ENCODE measurements at regions not wholly inside any gene's neighbourhood (a gene's known extent, or its start where the extent isn't known, plus 50 kb on each side); places are given as distances from the start of the nearest gene placed in this dataset.
A peak's percentile ranks its signal among the peaks of the same experiment; 100 is the strongest.

DNA sequence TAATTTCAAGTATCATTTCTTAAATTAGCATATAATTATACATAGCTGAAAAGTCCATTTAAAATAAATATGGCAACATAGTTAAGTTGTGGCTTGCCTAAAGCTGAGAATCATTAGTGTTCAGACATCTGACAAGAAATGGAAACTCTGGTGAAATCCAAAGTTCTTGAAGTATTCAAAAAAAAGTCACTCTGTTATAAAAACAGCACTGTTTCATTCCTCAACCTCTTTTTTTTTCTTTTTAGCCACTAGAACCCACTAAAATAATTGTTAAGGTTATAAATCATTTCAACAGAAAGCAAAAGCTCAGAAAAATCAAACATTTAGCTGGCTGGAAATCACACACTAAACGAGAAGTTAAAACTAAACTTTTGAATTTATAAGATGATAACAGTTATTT lies 476.7 kb downstream of the LTN1 start:
- ATAC-seq (no peak), DNase-seq (ENCODE audit: low spot score) (no peak)
- peaks cover 11% of the 10 kb centered on the region for H3K4me1 Mint-ChIP-seq
- POLR2A ChIA-PET, result no interaction called here
- H3K4me3 Mint-ChIP-seq, result no peak overlapping the region
- H3K36me3 Mint-ChIP-seq, result no peaks in the 10 kb centered on the region
- no peaks in the 10 kb centered on the region for H3K9me3 Mint-ChIP-seq
- TF ChIP-seq FOXK1 (CRISPR knock-in tag; IDR thresholded peaks at IDR 0.05) (no peak), ESRRA (CRISPR knock-in tag; IDR thresholded peaks at IDR 0.05; ENCODE audit: borderline replicate concordance) (no peak), NR3C1 (CRISPR knock-in tag; conservative IDR thresholded peaks at IDR 0.05; ENCODE audit: low read depth) (no peak), HMGA2 (CRISPR knock-in tag; IDR thresholded peaks at IDR 0.05) (no peak), GABPB1 (CRISPR knock-in tag; IDR thresholded peaks at IDR 0.05) (no peak), ELF4 (CRISPR knock-in tag; IDR thresholded peaks at IDR 0.05; ENCODE audit: low read depth) (no peak), CREM (CRISPR knock-in tag; IDR thresholded peaks at IDR 0.05) (no peak)
- TF ChIP-seq, protein P1, sequence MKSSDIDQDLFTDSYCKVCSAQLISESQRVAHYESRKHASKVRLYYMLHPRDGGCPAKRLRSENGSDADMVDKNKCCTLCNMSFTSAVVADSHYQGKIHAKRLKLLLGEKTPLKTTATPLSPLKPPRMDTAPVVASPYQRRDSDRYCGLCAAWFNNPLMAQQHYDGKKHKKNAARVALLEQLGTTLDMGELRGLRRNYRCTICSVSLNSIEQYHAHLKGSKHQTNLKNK (CRISPR knock-in tag; IDR thresholded peaks at IDR 0.05), result no peak
- TF ChIP-seq, protein P2, sequence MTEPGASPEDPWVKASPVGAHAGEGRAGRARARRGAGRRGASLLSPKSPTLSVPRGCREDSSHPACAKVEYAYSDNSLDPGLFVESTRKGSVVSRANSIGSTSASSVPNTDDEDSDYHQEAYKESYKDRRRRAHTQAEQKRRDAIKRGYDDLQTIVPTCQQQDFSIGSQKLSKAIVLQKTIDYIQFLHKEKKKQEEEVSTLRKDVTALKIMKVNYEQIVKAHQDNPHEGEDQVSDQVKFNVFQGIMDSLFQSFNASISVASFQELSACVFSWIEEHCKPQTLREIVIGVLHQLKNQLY (CRISPR knock-in tag; IDR thresholded peaks at IDR 0.05), result no peak
- CTCF ChIA-PET, result interaction anchor here (2.1 to 2.8 kb wide), 2 partner anchors 75 to 229 kb away, joined by 14 to 58 read pairs; no protein-coding TSS in a partner anchor
- no peaks in the 10 kb centered on the region for H3K27me3 Mint-ChIP-seq (ENCODE audit: low read depth)
- H3K27ac Mint-ChIP-seq, result no peak overlapping the region

DNA sequence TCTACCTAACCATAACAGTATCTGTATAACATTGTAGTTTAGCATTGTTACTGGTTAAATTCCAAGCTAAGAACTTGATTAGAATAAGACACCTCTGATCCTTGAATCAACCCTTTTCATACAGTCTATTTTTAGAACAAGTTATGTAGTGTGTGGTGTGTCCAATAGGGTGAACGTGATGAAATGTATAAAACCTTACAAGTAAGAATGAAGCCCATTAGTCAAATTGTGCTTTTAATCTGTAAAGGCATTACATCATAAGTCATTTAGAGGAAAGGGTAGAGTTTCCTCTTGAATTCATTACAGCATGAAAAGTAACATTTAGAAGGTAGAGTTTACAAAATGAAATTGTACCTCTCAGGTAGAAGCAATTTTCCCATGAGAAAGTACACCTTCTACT lies 479.2 kb downstream of the LTN1 start:
- CTCF ChIA-PET, result interaction anchor here (1.9 kb wide), 1 partner anchor 232 kb away, joined by 8 read pairs; no protein-coding TSS in a partner anchor
- H3K4me3 Mint-ChIP-seq, result no peak overlapping the region
- H3K36me3 Mint-ChIP-seq, result no peaks in the 10 kb centered on the region
- TF ChIP-seq TCF7 (CRISPR knock-in tag; IDR thresholded peaks at IDR 0.05; ENCODE audit: low read depth) (no peak), FOXP1 (CRISPR knock-in tag; IDR thresholded peaks at IDR 0.05; ENCODE audit: borderline replicate concordance) (no peak), MXD4 (CRISPR knock-in tag; IDR thresholded peaks at IDR 0.05; ENCODE audit: borderline replicate concordance) (no peak), ZNF671 (CRISPR knock-in tag; IDR thresholded peaks at IDR 0.05) (no peak), EMX1 (CRISPR knock-in tag; IDR thresholded peaks at IDR 0.05) (no peak), ZNF232 (CRISPR knock-in tag; IDR thresholded peaks at IDR 0.05) (no peak), ZBTB21 (CRISPR knock-in tag; IDR thresholded peaks at IDR 0.05; ENCODE audit: borderline replicate concordance) (no peak), SMAD4 (CRISPR knock-in tag; IDR thresholded peaks at IDR 0.05) (no peak), ZNF416 (CRISPR knock-in tag; IDR thresholded peaks at IDR 0.05) (no peak), ZNF121 (CRISPR knock-in tag; IDR thresholded peaks at IDR 0.05) (no peak)
- TF ChIP-seq, protein P3, sequence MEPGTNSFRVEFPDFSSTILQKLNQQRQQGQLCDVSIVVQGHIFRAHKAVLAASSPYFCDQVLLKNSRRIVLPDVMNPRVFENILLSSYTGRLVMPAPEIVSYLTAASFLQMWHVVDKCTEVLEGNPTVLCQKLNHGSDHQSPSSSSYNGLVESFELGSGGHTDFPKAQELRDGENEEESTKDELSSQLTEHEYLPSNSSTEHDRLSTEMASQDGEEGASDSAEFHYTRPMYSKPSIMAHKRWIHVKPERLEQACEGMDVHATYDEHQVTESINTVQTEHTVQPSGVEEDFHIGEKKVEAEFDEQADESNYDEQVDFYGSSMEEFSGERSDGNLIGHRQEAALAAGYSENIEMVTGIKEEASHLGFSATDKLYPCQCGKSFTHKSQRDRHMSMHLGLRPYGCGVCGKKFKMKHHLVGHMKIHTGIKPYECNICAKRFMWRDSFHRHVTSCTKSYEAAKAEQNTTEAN (CRISPR knock-in tag; IDR thresholded peaks at IDR 0.05), result no peak
- TF ChIP-seq, protein P4, sequence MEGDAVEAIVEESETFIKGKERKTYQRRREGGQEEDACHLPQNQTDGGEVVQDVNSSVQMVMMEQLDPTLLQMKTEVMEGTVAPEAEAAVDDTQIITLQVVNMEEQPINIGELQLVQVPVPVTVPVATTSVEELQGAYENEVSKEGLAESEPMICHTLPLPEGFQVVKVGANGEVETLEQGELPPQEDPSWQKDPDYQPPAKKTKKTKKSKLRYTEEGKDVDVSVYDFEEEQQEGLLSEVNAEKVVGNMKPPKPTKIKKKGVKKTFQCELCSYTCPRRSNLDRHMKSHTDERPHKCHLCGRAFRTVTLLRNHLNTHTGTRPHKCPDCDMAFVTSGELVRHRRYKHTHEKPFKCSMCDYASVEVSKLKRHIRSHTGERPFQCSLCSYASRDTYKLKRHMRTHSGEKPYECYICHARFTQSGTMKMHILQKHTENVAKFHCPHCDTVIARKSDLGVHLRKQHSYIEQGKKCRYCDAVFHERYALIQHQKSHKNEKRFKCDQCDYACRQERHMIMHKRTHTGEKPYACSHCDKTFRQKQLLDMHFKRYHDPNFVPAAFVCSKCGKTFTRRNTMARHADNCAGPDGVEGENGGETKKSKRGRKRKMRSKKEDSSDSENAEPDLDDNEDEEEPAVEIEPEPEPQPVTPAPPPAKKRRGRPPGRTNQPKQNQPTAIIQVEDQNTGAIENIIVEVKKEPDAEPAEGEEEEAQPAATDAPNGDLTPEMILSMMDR (IDR thresholded peaks at IDR 0.05), result no peak
- H3K9me3 Mint-ChIP-seq, result peaks cover 10% of the 10 kb centered on the region
- no peak for DNase-seq (ENCODE audit: low spot score)
- no peak for ATAC-seq
- no peaks in the 10 kb centered on the region for H3K27me3 Mint-ChIP-seq (ENCODE audit: low read depth)
- peaks cover 20% of the 10 kb centered on the region for H3K4me1 Mint-ChIP-seq
- H3K27ac Mint-ChIP-seq, result no peak overlapping the region
- POLR2A ChIA-PET, result no interaction called here

DNA sequence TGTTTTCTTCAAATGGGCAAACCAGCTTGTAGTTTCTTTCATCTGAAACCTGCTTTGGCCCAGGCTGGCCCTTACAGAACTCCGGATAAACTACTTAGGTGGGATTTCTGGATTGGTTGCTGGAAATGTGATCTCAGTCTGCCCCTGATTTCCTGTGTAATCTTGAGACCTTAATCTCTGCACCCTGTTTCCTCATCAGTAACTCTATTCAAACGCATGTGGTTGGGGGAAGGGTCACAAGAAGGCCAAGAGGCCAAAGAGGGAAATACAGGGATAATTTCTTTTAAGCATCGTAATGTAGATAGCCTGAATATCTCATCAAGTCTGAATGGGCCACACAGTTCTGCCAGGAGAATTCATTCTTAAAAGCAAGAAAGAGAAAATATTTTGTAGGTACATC lies 483.6 kb downstream of the LTN1 start:
- ChIA-PET POLR2A (no interaction called here), CTCF (interaction anchor here (0.8 kb wide), 1 partner anchor 8 kb away, joined by 3 read pairs; no protein-coding TSS in a partner anchor)
- DNase-seq (ENCODE audit: low spot score) (no peak), ATAC-seq (peak; percentile 75)
- peaks cover 46% of the 10 kb centered on the region for H3K9me3 Mint-ChIP-seq
- H3K36me3 Mint-ChIP-seq, result peaks cover 24% of the 10 kb centered on the region
- peaks cover 3% of the 10 kb centered on the region; the same call in 1 of the 2 replicates for H3K27me3 Mint-ChIP-seq (ENCODE audit: low read depth)
- H3K4me3 Mint-ChIP-seq, result no peak overlapping the region
- H3K4me1 Mint-ChIP-seq, result peaks cover 9% of the 10 kb centered on the region
- H3K27ac Mint-ChIP-seq, result no peak overlapping the region
- TF ChIP-seq, protein P5, sequence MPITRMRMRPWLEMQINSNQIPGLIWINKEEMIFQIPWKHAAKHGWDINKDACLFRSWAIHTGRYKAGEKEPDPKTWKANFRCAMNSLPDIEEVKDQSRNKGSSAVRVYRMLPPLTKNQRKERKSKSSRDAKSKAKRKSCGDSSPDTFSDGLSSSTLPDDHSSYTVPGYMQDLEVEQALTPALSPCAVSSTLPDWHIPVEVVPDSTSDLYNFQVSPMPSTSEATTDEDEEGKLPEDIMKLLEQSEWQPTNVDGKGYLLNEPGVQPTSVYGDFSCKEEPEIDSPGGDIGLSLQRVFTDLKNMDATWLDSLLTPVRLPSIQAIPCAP (CRISPR knock-in tag; IDR thresholded peaks at IDR 0.05), result no peak
- TF ChIP-seq, protein P6, sequence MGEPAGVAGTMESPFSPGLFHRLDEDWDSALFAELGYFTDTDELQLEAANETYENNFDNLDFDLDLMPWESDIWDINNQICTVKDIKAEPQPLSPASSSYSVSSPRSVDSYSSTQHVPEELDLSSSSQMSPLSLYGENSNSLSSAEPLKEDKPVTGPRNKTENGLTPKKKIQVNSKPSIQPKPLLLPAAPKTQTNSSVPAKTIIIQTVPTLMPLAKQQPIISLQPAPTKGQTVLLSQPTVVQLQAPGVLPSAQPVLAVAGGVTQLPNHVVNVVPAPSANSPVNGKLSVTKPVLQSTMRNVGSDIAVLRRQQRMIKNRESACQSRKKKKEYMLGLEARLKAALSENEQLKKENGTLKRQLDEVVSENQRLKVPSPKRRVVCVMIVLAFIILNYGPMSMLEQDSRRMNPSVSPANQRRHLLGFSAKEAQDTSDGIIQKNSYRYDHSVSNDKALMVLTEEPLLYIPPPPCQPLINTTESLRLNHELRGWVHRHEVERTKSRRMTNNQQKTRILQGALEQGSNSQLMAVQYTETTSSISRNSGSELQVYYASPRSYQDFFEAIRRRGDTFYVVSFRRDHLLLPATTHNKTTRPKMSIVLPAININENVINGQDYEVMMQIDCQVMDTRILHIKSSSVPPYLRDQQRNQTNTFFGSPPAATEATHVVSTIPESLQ (CRISPR knock-in tag; IDR thresholded peaks at IDR 0.05), result no peak
- no peak for TF ChIP-seq KAT7 (CRISPR knock-in tag; IDR thresholded peaks at IDR 0.05; ENCODE audit: borderline replicate concordance)
